ENCODE measurements at regions not wholly inside any gene's neighbourhood (a gene's known extent, or its start where the extent isn't known, plus 50 kb on each side); places are given as distances from the start of the nearest gene placed in this dataset.

DNA sequence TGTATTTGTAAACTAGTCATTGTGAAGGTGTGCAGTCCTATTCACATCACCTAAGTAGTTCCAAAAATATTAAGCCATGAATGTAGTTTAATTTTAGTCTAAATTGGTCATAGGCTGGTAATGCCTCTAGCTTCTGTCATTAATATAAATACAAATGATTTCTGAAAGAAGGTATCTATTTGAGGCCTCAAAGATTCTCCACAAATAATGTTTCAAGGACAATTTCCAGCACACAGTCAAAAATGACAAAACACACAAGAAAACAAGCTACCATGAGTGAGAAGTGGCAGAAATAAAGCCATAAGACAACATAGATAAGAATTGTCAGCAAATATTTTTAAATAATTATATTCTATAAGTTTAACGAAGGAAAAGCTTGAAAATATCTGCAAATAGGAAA is 66.7 kb upstream of the PDK4 start:
- DNase-seq = no peak

DNA sequence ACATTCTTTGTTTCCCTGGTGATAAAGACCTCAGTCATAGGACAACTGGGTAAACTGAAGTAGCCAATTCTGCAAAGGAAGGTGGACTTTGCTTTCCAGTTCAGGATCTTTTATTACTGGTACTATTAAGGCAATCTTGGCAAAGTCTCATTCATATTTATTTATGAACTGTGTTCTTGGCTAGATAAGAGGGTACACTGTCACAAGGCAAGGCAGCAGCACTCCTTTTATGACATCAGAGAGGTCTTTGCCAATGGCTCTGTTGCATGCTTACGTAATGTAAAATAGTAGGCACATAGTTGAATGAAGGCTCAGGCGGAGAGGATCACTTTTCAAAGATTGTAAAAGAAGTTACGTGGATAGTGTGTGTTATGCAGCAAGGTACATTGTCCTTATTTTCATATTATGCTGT is 63.7 kb upstream of the PDK4 start:
- no peak for DNase-seq

DNA sequence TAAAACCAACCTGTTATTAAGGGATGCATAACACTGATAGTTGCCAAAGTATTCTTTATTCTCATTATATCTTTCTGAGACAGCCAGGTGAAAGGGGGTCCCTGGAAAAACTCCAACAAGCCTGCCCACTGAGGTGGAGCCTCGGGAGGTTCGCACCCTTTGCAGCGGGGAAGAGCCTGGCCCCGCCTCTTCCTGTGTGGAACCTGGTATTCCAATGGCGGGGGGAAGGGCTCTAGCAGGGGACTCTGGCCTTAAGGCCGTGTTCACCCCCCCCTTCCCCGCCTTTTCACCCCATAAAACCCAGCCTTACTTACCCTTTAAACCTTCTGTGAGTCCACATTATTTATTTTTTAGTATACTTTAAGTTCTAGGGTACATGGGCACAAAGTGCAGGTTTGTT is 62.4 kb upstream of the PDK4 start:
- DNase-seq = no peak

DNA sequence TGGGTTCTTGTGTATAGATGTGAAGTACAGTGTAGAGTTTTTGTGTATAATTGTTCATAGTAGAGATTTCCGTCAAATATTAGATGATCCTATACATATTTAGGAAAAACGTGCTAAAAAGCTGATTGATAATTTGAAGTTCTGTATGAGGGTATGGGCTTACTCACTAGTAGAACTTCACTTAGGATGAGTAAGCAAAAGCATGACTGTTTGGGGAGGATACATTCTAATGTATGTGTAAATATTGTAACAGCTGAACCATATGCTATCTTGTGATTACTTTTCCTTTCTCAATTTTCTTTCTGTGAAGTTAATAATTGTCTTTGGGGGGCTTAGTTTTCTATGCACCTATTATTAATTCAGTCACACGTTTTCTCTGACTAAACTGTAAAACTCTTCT is 53.2 kb upstream of the PDK4 start:
- no peak for DNase-seq

DNA sequence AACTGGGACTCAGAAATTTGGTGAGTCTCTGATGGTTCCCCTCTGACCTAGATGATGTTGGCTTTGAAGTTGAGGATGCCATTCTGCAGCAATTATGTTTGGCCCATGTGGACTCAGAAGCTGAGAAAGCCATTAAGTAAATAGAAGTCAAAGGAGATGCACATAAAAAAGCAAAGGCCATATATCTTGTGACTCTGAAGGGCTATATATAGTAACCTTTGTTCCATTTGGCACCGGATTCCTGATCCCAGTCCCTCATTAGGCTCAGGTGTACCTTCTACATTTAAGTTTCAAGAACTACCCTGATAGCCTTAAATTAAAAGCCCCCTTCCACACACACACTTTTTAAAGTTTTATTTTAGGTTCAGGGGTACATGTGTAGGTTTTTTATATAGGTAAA is 50.0 kb upstream of the PDK4 start:
- DNase-seq = no peak

All from inflammatory macrophage treated with lipopolysaccharide for 1 hour (primary cell).